ENCODE measurements at regions not wholly inside any gene's neighbourhood (a gene's known extent, or its start where the extent isn't known, plus 50 kb on each side); places are given as distances from the start of the nearest gene placed in this dataset.
A peak's percentile ranks its signal among the peaks of the same experiment; 100 is the strongest.

DNA sequence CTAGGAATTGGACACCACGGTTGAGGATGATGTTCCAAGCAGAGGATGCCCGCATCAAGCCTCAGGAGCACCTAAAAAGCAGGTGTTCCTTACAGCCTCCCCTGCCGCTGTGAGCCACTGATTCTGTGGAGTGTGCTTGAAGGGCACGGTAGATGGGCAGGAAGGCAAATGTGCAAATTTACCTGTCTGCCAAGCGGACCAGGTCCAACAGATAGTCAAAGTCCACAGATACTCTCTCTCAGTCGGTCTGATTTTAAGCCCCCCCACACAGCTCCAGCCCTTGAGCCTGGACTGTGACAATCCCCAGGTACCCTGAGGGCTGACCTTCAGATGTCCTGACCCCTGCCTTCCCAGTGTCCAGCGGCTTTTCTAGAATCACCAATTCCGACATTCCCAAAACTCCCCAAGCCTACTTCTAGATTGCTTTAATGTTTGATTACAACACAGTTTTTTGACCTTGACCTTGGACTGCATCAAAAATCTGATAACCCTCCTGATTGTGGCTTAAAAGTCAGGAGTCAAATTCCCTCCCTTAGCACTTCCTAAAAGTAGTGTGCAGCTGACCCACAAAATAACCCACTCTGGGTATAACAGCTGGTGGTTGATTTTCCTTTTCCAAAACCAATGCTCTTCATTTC lies 208.8 kb upstream of the NCKAP5 start:
- TF ChIP-seq, protein P1, sequence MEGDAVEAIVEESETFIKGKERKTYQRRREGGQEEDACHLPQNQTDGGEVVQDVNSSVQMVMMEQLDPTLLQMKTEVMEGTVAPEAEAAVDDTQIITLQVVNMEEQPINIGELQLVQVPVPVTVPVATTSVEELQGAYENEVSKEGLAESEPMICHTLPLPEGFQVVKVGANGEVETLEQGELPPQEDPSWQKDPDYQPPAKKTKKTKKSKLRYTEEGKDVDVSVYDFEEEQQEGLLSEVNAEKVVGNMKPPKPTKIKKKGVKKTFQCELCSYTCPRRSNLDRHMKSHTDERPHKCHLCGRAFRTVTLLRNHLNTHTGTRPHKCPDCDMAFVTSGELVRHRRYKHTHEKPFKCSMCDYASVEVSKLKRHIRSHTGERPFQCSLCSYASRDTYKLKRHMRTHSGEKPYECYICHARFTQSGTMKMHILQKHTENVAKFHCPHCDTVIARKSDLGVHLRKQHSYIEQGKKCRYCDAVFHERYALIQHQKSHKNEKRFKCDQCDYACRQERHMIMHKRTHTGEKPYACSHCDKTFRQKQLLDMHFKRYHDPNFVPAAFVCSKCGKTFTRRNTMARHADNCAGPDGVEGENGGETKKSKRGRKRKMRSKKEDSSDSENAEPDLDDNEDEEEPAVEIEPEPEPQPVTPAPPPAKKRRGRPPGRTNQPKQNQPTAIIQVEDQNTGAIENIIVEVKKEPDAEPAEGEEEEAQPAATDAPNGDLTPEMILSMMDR (conservative IDR thresholded peaks at IDR 0.05; ENCODE audit: low read length) = no peak
- 0 out of 2 replicates have a peak, but pooled peaks have one; percentile 36 for TF ChIP-seq EZH2phosphoT487 (IDR thresholded peaks at IDR 0.05; ENCODE audit: borderline replicate concordance, low read depth, low read length)
